ENCODE measurements at regions not wholly inside any gene's neighbourhood (a gene's known extent, or its start where the extent isn't known, plus 50 kb on each side); places are given as distances from the start of the nearest gene placed in this dataset.
A peak's percentile ranks its signal among the peaks of the same experiment; 100 is the strongest.
"Not testable (repeated sequence)": the region's sequence is repeated elsewhere in the genome, so short reads cannot be mapped to it uniquely, and the experiment has no call there.

- DNase-seq (ENCODE audit: low read depth): no peak
- TF ChIP-seq, protein P1, sequence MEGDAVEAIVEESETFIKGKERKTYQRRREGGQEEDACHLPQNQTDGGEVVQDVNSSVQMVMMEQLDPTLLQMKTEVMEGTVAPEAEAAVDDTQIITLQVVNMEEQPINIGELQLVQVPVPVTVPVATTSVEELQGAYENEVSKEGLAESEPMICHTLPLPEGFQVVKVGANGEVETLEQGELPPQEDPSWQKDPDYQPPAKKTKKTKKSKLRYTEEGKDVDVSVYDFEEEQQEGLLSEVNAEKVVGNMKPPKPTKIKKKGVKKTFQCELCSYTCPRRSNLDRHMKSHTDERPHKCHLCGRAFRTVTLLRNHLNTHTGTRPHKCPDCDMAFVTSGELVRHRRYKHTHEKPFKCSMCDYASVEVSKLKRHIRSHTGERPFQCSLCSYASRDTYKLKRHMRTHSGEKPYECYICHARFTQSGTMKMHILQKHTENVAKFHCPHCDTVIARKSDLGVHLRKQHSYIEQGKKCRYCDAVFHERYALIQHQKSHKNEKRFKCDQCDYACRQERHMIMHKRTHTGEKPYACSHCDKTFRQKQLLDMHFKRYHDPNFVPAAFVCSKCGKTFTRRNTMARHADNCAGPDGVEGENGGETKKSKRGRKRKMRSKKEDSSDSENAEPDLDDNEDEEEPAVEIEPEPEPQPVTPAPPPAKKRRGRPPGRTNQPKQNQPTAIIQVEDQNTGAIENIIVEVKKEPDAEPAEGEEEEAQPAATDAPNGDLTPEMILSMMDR (IDR thresholded peaks at IDR 0.05; ENCODE audit: low read length, missing control alignments): no peak
- H3K4me3 ChIP-seq (replicated peaks; ENCODE audit: low read depth, low read length): no peak overlapping the region
These were observed 947.8 kb downstream of the XPNPEP1 start for GRCh38 chr10:108975459-108976058.

DNA sequence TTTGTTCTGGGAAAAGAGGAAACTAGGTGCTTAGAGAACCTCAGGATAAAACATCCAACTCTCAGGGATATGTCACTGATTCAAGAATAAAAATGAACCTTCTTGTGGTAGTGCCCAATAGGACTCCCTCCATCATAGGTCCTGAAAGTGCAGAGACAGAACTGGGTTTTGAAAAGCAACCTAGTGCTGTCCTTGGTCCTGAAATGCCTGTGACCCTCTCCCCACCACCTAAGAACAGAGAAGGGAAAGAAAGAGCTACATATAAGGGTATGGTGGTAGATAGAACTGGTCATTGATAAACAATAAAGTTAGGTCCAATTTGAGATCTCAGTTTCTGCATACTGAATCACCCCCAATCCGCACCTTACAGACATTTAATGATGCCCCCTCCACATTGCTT, 953.3 kb downstream of the XPNPEP1 start:
- no peak overlapping the region for H3K4me3 ChIP-seq (replicated peaks; ENCODE audit: low read depth, low read length)
- TF ChIP-seq, protein P1 (IDR thresholded peaks at IDR 0.05; ENCODE audit: low read length, missing control alignments): no peak
- peak; percentile 16 for DNase-seq (ENCODE audit: low read depth)

GRCh38 chr10:108966411-108966810, 956.9 kb downstream of the XPNPEP1 start:
- no peak for DNase-seq (ENCODE audit: low read depth)
- no peak overlapping the region for H3K4me3 ChIP-seq (replicated peaks; ENCODE audit: low read depth, low read length)
- TF ChIP-seq, protein P1 (IDR thresholded peaks at IDR 0.05; ENCODE audit: low read length, missing control alignments): no peak

DNA sequence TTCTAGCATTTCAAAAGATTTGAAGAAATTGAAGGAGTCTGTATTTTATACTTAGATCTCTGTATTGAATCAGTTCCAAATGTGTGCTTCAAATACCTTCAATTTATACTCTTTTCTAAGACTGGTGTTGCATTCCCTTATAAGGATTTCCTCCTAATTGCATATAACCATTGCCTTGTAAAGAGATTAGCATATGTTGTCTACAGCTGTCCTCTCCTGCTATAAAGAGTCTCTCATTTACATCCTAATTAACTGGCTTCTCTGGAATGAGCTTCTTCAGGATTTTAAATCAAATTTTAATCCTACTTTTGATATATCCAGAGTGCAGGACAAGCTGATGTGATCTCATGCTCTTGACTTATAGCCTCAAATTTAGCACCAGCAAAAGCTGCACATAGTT, 957.3 kb downstream of the XPNPEP1 start:
- H3K4me3 ChIP-seq (replicated peaks; ENCODE audit: low read depth, low read length): no peak overlapping the region
- DNase-seq (ENCODE audit: low read depth): no peak
- TF ChIP-seq, protein P1 (IDR thresholded peaks at IDR 0.05; ENCODE audit: low read length, missing control alignments): no peak

DNA sequence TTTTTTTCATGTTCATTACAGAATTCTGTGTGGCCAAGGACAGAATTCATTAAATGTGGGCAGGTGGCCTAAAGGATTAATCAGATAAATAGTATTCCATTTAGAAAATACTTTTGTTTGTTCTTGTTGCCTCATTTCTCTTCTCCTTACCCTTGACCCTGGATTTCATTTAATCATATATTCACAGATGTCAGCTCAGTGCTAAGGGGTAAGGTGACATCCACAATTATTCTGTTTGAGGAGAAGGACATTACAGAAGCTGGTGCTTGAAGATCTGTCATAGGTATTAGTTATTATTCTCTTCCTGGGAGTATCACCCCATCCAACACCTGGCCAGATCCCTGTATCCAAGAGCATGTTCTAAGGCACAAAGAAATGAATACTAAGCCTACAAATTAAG, 961.1 kb downstream of the XPNPEP1 start:
- TF ChIP-seq, protein P1 (IDR thresholded peaks at IDR 0.05; ENCODE audit: low read length, missing control alignments): no peak
- DNase-seq (ENCODE audit: low read depth): no peak
- no peak overlapping the region for H3K4me3 ChIP-seq (replicated peaks; ENCODE audit: low read depth, low read length)

DNA sequence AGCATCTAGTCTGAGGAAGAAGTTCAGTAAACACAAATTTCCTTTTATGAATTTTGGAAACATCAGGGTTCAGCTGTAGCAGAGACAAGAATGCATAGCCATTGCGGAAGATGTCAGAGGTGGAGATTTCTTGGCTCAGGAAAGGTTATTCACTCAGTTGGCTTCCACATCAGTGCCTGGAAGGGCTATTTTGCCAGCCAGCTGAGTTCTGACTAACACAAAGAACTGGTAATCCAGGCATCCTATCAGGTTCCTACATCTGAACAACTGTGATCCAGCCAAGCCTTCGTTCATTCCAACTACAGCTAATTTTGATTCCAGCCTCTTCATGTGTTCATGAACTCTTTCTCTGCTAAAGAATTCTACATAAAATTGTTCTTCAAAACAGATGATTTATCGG, 965.6 kb downstream of the XPNPEP1 start:
- no peak overlapping the region for H3K4me3 ChIP-seq (replicated peaks; ENCODE audit: low read depth, low read length)
- TF ChIP-seq, protein P1 (IDR thresholded peaks at IDR 0.05; ENCODE audit: low read length, missing control alignments): no peak
- no peak for DNase-seq (ENCODE audit: low read depth)

DNA sequence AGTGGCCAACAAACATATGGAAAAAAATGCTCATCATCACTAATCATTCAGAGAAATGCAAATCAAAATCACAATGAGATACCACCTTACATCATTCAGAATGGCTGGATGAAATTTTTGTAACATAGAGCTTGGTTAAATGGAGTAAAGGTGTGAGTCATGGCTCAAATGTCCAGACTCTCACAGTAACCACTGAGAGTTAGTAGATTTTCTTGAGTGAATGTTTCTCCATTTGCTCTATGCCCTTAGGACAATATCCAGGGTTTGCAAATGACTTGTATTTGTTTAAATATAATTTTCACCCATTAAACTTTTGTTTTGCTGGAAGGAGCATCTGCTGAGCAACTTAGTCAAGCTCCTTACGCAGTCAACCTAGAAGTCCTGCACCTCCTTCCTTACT, 967.2 kb downstream of the XPNPEP1 start:
- TF ChIP-seq, protein P1 (IDR thresholded peaks at IDR 0.05; ENCODE audit: low read length, missing control alignments): no peak
- no peak for DNase-seq (ENCODE audit: low read depth)
- no peak overlapping the region for H3K4me3 ChIP-seq (replicated peaks; ENCODE audit: low read depth, low read length)

DNA sequence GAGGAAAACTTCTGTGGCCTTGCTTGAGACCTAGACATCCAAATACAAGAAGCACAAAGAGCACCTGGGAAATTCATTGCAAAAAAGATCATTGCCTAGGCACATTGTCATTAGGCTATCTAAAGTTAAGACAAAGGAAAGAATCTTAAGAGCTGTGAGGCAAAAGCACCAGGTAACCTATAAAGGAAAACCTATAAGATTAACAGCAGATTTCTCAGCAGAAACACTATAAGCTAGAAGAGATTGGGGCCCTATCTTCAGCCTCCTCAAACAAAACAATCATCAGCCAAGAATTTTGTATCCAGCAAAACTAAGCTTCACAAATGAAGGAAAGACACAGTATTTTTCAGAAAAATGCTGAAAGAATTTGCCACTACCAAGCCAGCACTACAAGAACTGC, 1003.3 kb downstream of the XPNPEP1 start:
- DNase-seq (ENCODE audit: low read depth); H3K4me3 ChIP-seq (replicated peaks; ENCODE audit: low read depth, low read length): not testable (repeated sequence)

Data from fibroblast of pulmonary artery (primary cell).